HuH-7.5 (cell line): ENCODE measurements at regions not wholly inside any gene's neighbourhood (a gene's known extent, or its start where the extent isn't known, plus 50 kb on each side); places are given as distances from the start of the nearest gene placed in this dataset.
"Not testable (repeated sequence)": the region's sequence is repeated elsewhere in the genome, so short reads cannot be mapped to it uniquely, and the experiment has no call there.

Experiments used
- DNase-seq: peaks from one replicate; pipeline ENCODE4 v3.0.0; 2011; ENCODE audit warnings: low spot score

- DNase-seq: no peak
Observed at GRCh38 chr1:182331387-182331786, 60.2 kb downstream of the GLUL start.

GRCh38 chr1:182330303-182330702 lies 61.3 kb downstream of the GLUL start:
- no peak for DNase-seq

GRCh38 chr1:182329471-182329870 lies 62.1 kb downstream of the GLUL start:
- no peak for DNase-seq

GRCh38 chr1:182328591-182328990 lies 63.0 kb downstream of the GLUL start:
- no peak for DNase-seq

- no peak for DNase-seq
Observed at GRCh38 chr1:182325339-182325738, 66.3 kb downstream of the GLUL start.

- DNase-seq: not testable (repeated sequence)
Observed at GRCh38 chr1:182321532-182321931, 70.1 kb downstream of the GLUL start.

GRCh38 chr1:182317611-182318161 lies 73.9 kb downstream of the GLUL start:
- no peak for DNase-seq

GRCh38 chr1:182316454-182316853 lies 75.1 kb downstream of the GLUL start:
- DNase-seq: not testable (repeated sequence)

GRCh38 chr1:182315167-182315556 lies 76.4 kb downstream of the GLUL start:
- no peak for DNase-seq

GRCh38 chr1:182309631-182310351 lies 81.8 kb downstream of the GLUL start:
- peak; percentile 32 for DNase-seq

GRCh38 chr1:182308826-182309225 lies 82.8 kb downstream of the GLUL start:
- no peak for DNase-seq

- not testable (repeated sequence) for DNase-seq
Observed at GRCh38 chr1:182307486-182307885, 84.1 kb downstream of the GLUL start.

- no peak for DNase-seq
Observed at GRCh38 chr1:182305861-182306260, 85.7 kb downstream of the GLUL start.

GRCh38 chr1:182304627-182305026 lies 87.0 kb downstream of the GLUL start:
- DNase-seq: no peak

- DNase-seq: no peak
Observed at GRCh38 chr1:182304218-182304617, 87.4 kb downstream of the GLUL start.

GRCh38 chr1:182303778-182304177 lies 87.8 kb downstream of the GLUL start:
- DNase-seq: no peak

GRCh38 chr1:182301467-182302198 lies 90.0 kb downstream of the GLUL start:
- no peak for DNase-seq

- no peak for DNase-seq
Observed at GRCh38 chr1:182301026-182301436, 90.6 kb downstream of the GLUL start.

GRCh38 chr1:182299728-182300616 lies 91.6 kb downstream of the GLUL start:
- DNase-seq: no peak

- DNase-seq: not testable (repeated sequence)
Observed at GRCh38 chr1:182299054-182299727, 92.4 kb downstream of the GLUL start.

GRCh38 chr1:182297335-182297734 lies 94.3 kb downstream of the GLUL start:
- DNase-seq: no peak

GRCh38 chr1:182295697-182296096 lies 95.9 kb downstream of the GLUL start:
- no peak for DNase-seq
